ENCODE measurements at regions not wholly inside any gene's neighbourhood (a gene's known extent, or its start where the extent isn't known, plus 50 kb on each side); places are given as distances from the start of the nearest gene placed in this dataset.

DNA sequence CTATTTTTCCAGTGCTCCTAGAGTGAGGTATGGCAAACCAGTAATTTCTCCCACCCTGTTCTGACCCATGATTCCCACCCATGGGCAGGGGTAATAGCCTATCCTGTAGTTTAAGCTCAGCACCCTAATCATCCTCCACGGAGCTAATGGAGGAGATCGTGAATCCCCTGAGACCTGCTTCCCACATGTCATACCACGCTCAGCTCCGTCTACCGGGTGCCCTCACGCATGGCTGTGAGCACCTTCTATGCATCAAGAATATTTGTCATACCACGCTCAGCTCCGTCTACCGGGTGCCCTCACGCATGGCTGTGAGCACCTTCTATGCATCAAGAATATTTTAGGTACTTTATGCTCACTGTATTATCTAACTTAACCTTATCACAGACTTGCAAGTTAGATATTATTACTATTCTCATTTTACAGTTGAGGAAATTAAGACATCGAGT, 104.7 kb upstream of the PFN2 start (continued):
- TF ChIP-seq NR2C2 (CRISPR knock-in tag; IDR thresholded peaks at IDR 0.05): no peak
- TF ChIP-seq NR2C2 (tag; IDR thresholded peaks at IDR 0.05): no peak
- TF ChIP-seq, protein P1, sequence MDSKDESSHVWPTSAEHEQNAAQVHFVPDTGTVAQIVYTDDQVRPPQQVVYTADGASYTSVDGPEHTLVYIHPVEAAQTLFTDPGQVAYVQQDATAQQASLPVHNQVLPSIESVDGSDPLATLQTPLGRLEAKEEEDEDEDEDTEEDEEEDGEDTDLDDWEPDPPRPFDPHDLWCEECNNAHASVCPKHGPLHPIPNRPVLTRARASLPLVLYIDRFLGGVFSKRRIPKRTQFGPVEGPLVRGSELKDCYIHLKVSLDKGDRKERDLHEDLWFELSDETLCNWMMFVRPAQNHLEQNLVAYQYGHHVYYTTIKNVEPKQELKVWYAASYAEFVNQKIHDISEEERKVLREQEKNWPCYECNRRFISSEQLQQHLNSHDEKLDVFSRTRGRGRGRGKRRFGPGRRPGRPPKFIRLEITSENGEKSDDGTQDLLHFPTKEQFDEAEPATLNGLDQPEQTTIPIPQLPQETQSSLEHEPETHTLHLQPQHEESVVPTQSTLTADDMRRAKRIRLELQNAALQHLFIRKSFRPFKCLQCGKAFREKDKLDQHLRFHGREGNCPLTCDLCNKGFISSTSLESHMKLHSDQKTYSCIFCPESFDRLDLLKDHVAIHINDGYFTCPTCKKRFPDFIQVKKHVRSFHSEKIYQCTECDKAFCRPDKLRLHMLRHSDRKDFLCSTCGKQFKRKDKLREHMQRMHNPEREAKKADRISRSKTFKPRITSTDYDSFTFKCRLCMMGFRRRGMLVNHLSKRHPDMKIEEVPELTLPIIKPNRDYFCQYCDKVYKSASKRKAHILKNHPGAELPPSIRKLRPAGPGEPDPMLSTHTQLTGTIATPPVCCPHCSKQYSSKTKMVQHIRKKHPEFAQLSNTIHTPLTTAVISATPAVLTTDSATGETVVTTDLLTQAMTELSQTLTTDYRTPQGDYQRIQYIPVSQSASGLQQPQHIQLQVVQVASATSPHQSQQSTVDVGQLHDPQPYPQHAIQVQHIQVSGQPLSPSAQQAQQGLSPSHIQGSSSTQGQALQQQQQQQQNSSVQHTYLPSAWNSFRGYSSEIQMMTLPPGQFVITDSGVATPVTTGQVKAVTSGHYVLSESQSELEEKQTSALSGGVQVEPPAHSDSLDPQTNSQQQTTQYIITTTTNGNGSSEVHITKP (IDR thresholded peaks at IDR 0.05; ENCODE audit: partially characterized antibody): no peak
- TF ChIP-seq FOS (IDR thresholded peaks at IDR 0.05; ENCODE audit: extremely low read depth, insufficient read length): no peak
- no peak for TF ChIP-seq ZNF431 (CRISPR knock-in tag; IDR thresholded peaks at IDR 0.05)

DNA sequence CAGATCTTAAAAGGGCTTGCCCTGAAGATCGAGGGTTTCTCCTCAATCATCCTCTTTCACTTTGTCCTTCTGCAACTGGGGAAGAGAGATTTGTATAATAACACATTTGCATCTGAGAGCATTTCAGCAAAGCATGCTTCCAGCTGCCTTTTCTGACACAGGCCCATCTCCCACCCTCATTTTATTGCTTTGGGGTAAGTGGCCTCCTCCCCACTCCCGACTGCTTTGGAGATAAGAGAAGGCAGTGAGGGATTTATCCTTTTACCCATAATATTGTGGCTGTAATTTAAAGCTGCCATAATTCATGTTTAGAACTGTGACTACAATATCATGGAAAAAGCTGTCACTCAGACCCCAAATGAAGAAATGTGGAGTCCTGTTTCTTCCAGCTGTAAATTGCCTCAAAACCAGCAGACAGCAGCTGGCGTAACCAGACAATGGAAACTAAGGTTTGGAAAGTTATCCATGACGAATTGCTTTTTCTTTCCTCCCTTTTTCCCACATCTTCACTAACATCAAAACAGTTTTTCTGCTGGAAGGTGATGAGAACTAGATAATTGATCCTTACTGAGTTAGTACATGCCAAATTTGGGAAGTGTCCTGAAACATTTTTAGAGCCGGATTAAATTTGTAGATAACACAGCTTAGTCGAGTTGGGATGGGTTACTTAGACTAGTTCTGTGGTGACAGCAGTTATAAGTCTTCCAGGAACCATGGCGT, 104.2 kb upstream of the PFN2 start:
- Histone ChIP-seq H3K9ac (ENCODE audit: insufficient read depth in 1 of 2, low read depth in 2 of 2, low read length in 2 of 2) (no peak overlapping the region), H3K36me3 (ENCODE audit: control insufficient read depth, insufficient read depth, low read length) (no peaks in the 10 kb centered on the region), H2AFZ (ENCODE audit: low read depth, low read length) (no peak overlapping the region), H3K27ac (ENCODE audit: extremely low read depth, low read depth, low read length) (no peak overlapping the region), H3K4me1 (replicated peaks in 1 of 2; ENCODE audit: control insufficient read depth in 2 of 2, insufficient read depth in 2 of 2, low read length in 2 of 2) (no peaks in the 10 kb centered on the region; a peak in 1 of 5 replicates), H4K20me1 (replicated peaks; ENCODE audit: control insufficient read depth, insufficient read depth, low read length) (no peaks in the 10 kb centered on the region), H3K27me3 (ENCODE audit: control insufficient read depth in 2 of 2, insufficient read depth in 2 of 2, low read length in 2 of 2) (peaks cover 12 to 33% of the 10 kb centered on the region in 2 experiments), H3K4me3 (no peak overlapping the region), H3K4me2 (ENCODE audit: insufficient read depth, low read length) (no peak overlapping the region), H3K79me2 (ENCODE audit: control insufficient read depth, insufficient read depth, low read length) (no peaks in the 10 kb centered on the region), H3K9me3 (replicated peaks; ENCODE audit: control insufficient read depth, insufficient read depth, low read depth, low read length) (no peaks in the 10 kb centered on the region), H3K9me1 (ENCODE audit: control insufficient read depth, insufficient read depth, low read length) (no peaks in the 10 kb centered on the region)
- TF ChIP-seq, protein P2, sequence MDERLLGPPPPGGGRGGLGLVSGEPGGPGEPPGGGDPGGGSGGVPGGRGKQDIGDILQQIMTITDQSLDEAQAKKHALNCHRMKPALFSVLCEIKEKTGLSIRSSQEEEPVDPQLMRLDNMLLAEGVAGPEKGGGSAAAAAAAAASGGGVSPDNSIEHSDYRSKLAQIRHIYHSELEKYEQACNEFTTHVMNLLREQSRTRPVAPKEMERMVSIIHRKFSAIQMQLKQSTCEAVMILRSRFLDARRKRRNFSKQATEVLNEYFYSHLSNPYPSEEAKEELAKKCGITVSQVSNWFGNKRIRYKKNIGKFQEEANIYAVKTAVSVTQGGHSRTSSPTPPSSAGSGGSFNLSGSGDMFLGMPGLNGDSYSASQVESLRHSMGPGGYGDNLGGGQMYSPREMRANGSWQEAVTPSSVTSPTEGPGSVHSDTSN (CRISPR knock-in tag; IDR thresholded peaks at IDR 0.05; ENCODE audit: low read depth): no peak
- TF ChIP-seq, protein P2 (tag; conservative IDR thresholded peaks at IDR 0.05; ENCODE audit: low read depth): peak; percentile 67
- no peak for TF ChIP-seq ZSCAN32 (CRISPR knock-in tag; IDR thresholded peaks at IDR 0.05)
- TF ChIP-seq, protein P3, sequence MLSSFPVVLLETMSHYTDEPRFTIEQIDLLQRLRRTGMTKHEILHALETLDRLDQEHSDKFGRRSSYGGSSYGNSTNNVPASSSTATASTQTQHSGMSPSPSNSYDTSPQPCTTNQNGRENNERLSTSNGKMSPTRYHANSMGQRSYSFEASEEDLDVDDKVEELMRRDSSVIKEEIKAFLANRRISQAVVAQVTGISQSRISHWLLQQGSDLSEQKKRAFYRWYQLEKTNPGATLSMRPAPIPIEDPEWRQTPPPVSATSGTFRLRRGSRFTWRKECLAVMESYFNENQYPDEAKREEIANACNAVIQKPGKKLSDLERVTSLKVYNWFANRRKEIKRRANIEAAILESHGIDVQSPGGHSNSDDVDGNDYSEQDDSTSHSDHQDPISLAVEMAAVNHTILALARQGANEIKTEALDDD (IDR thresholded peaks at IDR 0.05): peak; percentile 80
- TF ChIP-seq KLF16 (IDR thresholded peaks at IDR 0.05): no peak
- no peak for TF ChIP-seq CHD2 (IDR thresholded peaks at IDR 0.05; ENCODE audit: low read depth, low read length)
- intact Hi-C loops (cut with micrococcal nuclease) (no loop called here), in situ Hi-C loops (cut with MboI) (no loop called here)
- no peak for FAIRE-seq
- WGBS (ENCODE audit: insufficient coverage, low coverage, missing lambda C conversion rate): 1% methylated on average over 7 of the region's 7 CpGs
- ATAC-seq: no peak
- BruUV-seq (replicated peaks): no TSS peak
- no peak for DNase-seq (ENCODE audit: extremely low read depth in 1 of 4, low spot score in 3 of 4)
- POLR2A ChIA-PET: interaction anchor here (0.8 to 1.6 kb wide), 2 partner anchors 15 to 212 kb away, joined by 3 to 4 read pairs; no protein-coding TSS in a partner anchor
- CTCF ChIA-PET (ENCODE audit: low intra/inter-chr PET ratio): no interaction called here
